ENCODE measurements at regions not wholly inside any gene's neighbourhood (a gene's known extent, or its start where the extent isn't known, plus 50 kb on each side); places are given as distances from the start of the nearest gene placed in this dataset.

GRCh38 chr3:189531271-189531670 is 99.9 kb upstream of the TP63 start:
- TF ChIP-seq, protein P1, sequence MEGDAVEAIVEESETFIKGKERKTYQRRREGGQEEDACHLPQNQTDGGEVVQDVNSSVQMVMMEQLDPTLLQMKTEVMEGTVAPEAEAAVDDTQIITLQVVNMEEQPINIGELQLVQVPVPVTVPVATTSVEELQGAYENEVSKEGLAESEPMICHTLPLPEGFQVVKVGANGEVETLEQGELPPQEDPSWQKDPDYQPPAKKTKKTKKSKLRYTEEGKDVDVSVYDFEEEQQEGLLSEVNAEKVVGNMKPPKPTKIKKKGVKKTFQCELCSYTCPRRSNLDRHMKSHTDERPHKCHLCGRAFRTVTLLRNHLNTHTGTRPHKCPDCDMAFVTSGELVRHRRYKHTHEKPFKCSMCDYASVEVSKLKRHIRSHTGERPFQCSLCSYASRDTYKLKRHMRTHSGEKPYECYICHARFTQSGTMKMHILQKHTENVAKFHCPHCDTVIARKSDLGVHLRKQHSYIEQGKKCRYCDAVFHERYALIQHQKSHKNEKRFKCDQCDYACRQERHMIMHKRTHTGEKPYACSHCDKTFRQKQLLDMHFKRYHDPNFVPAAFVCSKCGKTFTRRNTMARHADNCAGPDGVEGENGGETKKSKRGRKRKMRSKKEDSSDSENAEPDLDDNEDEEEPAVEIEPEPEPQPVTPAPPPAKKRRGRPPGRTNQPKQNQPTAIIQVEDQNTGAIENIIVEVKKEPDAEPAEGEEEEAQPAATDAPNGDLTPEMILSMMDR (IDR thresholded peaks at IDR 0.05): no peak
- no peak for TF ChIP-seq POLR2A (IDR thresholded peaks at IDR 0.05)
